Endothelial cell of umbilical vein (primary cell): ENCODE measurements at regions not wholly inside any gene's neighbourhood (a gene's known extent, or its start where the extent isn't known, plus 50 kb on each side); places are given as distances from the start of the nearest gene placed in this dataset.

Source experiments
- BruUV-seq: library from RNA; stranded (reverse); fragments of 400-500 nt; replicated peaks from 2 replicates; lab custom pipeline; 2021; lab: Mats Ljungman, UMichigan
- CTCF ChIA-PET: fragments of 300-600, 350-600 bp; sonication (Branson Sonifier 250); formaldehyde crosslinking; loops from one replicate; lab custom pipeline; 2021; ENCODE audit warnings: antibody characterized with exemption, inconsistent platforms; lab: Charles Lee
- POLR2A ChIA-PET: fragments of 300-600, 350-600 bp; sonication (Branson Sonifier 250); formaldehyde crosslinking; loops from one replicate; lab custom pipeline; 2021; ENCODE audit warnings: antibody characterized with exemption, inconsistent platforms; lab: Charles Lee
- DNase-seq: peaks from one replicate; pipeline ENCODE4 v3.0.0-alpha.2; 2011; ENCODE audit warnings: low read depth, low spot score
- FAIRE-seq: peaks from 2 replicates; lab custom pipeline; 2011; peaks lifted over from hg19 to GRCh38; lab: Jason Lieb, UNC
- H2AFZ ChIP-seq: 2 replicates; pipeline ENCODE4 v1.6.0; 2012; ENCODE audit warnings: low read depth, low read length, control low read depth, inconsistent platforms
- H3K27ac ChIP-seq: 2 replicates; pipeline ENCODE4 v1.5.1; 2011; ENCODE audit warnings: low read depth, mild to moderate bottlenecking, control low read depth, low read length, moderate library complexity; ENCODE audit not compliant: insufficient read depth
- H3K27me3 ChIP-seq, 2 experiments: 2 replicates each; pipeline versions ENCODE4 v1.6.0 to v1.6.1; 2011; ENCODE audit warnings: low read length in 2 of 2, mixed read lengths in 1 of 2; ENCODE audit not compliant: control insufficient read depth in 2 of 2, insufficient read depth in 2 of 2
- H3K36me3 ChIP-seq, 2 experiments: 2 replicates in 1 of 2; 3 replicates in 1 of 2; pipeline ENCODE4 v1.5.1; 2011; ENCODE audit warnings: low read length in 2 of 2, mild to moderate bottlenecking in 1 of 2, moderate library complexity in 1 of 2; ENCODE audit not compliant: control insufficient read depth in 2 of 2, insufficient read depth in 2 of 2; ENCODE audit errors: extremely low read depth in 1 of 2
- H3K4me1 ChIP-seq: 3 replicates; pipeline ENCODE4 v1.5.1; 2011; ENCODE audit warnings: mild to moderate bottlenecking, low read length; ENCODE audit not compliant: control insufficient read depth, insufficient read depth; ENCODE audit errors: extremely low read depth
- H3K4me2 ChIP-seq: 2 replicates; pipeline ENCODE4 v1.6.1; 2011; ENCODE audit warnings: low read length, control low read depth, mixed read lengths; ENCODE audit not compliant: insufficient read depth
- H3K4me3 ChIP-seq, 3 experiments: fragments of 200-600 bp in 1 of 3; sonication (generic), shearing (Covaris generic) in 1 of 3; replicated peaks in 1 of 3; 2 replicates each; pipeline ENCODE4 v1.5.1; 2011 to 2016; ENCODE audit warnings: control low read depth in 3 of 3, low read length in 3 of 3, mild to moderate bottlenecking in 2 of 3, inconsistent platforms in 1 of 3, low read depth in 1 of 3, moderate library complexity in 1 of 3; ENCODE audit not compliant: insufficient read depth in 1 of 3
- H3K79me2 ChIP-seq: 2 replicates; pipeline ENCODE4 v1.6.0; 2012; ENCODE audit warnings: low read length, inconsistent platforms; ENCODE audit not compliant: control insufficient read depth, insufficient read depth
- H3K9ac ChIP-seq: replicated peaks from 2 replicates; pipeline ENCODE3; 2011; ENCODE audit warnings: low read length, control low read depth; ENCODE audit not compliant: insufficient read depth; ENCODE audit errors: extremely low read depth
- H3K9me1 ChIP-seq: replicated peaks from 3 replicates; pipeline ENCODE4 v1.6.0; 2011; ENCODE audit warnings: mild to moderate bottlenecking, low read length; ENCODE audit not compliant: control insufficient read depth, insufficient read depth; ENCODE audit errors: extremely low read depth
- H3K9me3 ChIP-seq: replicated peaks from 2 replicates; pipeline ENCODE4 v1.5.1; 2012; ENCODE audit warnings: low read length, inconsistent platforms; ENCODE audit not compliant: control insufficient read depth, insufficient read depth
- H4K20me1 ChIP-seq: replicated peaks from 2 replicates; pipeline ENCODE3; 2011; ENCODE audit warnings: mild to moderate bottlenecking, low read length; ENCODE audit not compliant: control insufficient read depth, insufficient read depth; ENCODE audit errors: extremely low read depth
- EZH2 ChIP-seq: IDR thresholded peaks from 2 replicates; pipeline ENCODE4 v1.6.1; 2012; ENCODE audit warnings: borderline replicate concordance, low read depth, mild to moderate bottlenecking, moderate library complexity, low read length, inconsistent platforms; ENCODE audit not compliant: severe bottlenecking
- FOS ChIP-seq: IDR thresholded peaks from 2 replicates; pipeline ENCODE4 v1.6.1; 2011; ENCODE audit warnings: mild to moderate bottlenecking, low read length, moderate library complexity, borderline replicate concordance; ENCODE audit not compliant: insufficient read depth
- GATA2 ChIP-seq: IDR thresholded peaks from 2 replicates; pipeline ENCODE4 v1.7.0; 2011; ENCODE audit warnings: low read depth, mild to moderate bottlenecking, moderate library complexity, mixed read lengths, low read length; ENCODE audit not compliant: insufficient read length, insufficient read depth
- JUN ChIP-seq: IDR thresholded peaks from 2 replicates; pipeline ENCODE4 v1.6.1; 2011; ENCODE audit warnings: borderline replicate concordance, low read depth; ENCODE audit not compliant: insufficient read length, insufficient read depth
- MYC ChIP-seq: IDR thresholded peaks from one replicate; pipeline ENCODE4 v1.6.1; 2011; ENCODE audit warnings: mild to moderate bottlenecking, low read depth, low read length
- POLR2A ChIP-seq: IDR thresholded peaks from 2 replicates; pipeline ENCODE4 v1.6.1; 2012; ENCODE audit warnings: low read depth, mild to moderate bottlenecking, control low read depth, low read length
- POLR2AphosphoS5 ChIP-seq: IDR thresholded peaks from 2 replicates; pipeline ENCODE4 v1.6.1; 2012; ENCODE audit warnings: low read depth, mild to moderate bottlenecking, control low read depth, low read length, moderate library complexity; ENCODE audit not compliant: insufficient read depth
- dilution Hi-C: fragments of 300-500 bp; cut with MboI; formaldehyde crosslinking; loops from one replicate; pipeline ENCODE4 v1.15.0; 2019; ENCODE audit warnings: low sequenced_read_pairs; ENCODE audit not compliant: extremely low pct_ligation_motif_present
- intact Hi-C: fragments of 100-400 bp; cut with micrococcal nuclease; formaldehyde crosslinking; loops from one replicate; pipeline ENCODE4 v1.10.0; 2022
- TF ChIP-seq, protein P1 (sequence below): IDR thresholded peaks from 2 replicates; pipeline ENCODE4 v1.6.1; 2011; ENCODE audit not compliant: insufficient read depth, insufficient read length
- TF ChIP-seq, protein P2 (sequence below), 2 donors: IDR thresholded peaks; 1 replicate in 1 of 2; 2 replicates in 1 of 2; pipeline ENCODE4 v1.5.1; 2011; ENCODE audit warnings: low read length in 2 of 2, mild to moderate bottlenecking in 2 of 2, moderate library complexity in 2 of 2, control low read depth in 1 of 2, inconsistent platforms in 1 of 2, low read depth in 1 of 2; ENCODE audit not compliant: insufficient read depth in 1 of 2; ENCODE audit errors: extremely low read depth in 1 of 2

GRCh38 chr14:48113713-48114112, 438.3 kb upstream of the MDGA2 start:
- BruUV-seq, result no TSS peak
- H3K9me1 ChIP-seq, result no peaks in the 10 kb centered on the region
- H3K27ac ChIP-seq, result no peak overlapping the region
- no peak overlapping the region for H3K9ac ChIP-seq
- peaks cover 2% of the 10 kb centered on the region for H3K9me3 ChIP-seq
- TF ChIP-seq EZH2 (no peak), GATA2 (no peak), JUN (no peak), POLR2AphosphoS5 (no peak), FOS (no peak), POLR2A (no peak), MYC (no peak)
- TF ChIP-seq, protein P1, sequence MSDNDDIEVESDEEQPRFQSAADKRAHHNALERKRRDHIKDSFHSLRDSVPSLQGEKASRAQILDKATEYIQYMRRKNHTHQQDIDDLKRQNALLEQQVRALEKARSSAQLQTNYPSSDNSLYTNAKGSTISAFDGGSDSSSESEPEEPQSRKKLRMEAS, result no peak
- TF ChIP-seq, protein P2, sequence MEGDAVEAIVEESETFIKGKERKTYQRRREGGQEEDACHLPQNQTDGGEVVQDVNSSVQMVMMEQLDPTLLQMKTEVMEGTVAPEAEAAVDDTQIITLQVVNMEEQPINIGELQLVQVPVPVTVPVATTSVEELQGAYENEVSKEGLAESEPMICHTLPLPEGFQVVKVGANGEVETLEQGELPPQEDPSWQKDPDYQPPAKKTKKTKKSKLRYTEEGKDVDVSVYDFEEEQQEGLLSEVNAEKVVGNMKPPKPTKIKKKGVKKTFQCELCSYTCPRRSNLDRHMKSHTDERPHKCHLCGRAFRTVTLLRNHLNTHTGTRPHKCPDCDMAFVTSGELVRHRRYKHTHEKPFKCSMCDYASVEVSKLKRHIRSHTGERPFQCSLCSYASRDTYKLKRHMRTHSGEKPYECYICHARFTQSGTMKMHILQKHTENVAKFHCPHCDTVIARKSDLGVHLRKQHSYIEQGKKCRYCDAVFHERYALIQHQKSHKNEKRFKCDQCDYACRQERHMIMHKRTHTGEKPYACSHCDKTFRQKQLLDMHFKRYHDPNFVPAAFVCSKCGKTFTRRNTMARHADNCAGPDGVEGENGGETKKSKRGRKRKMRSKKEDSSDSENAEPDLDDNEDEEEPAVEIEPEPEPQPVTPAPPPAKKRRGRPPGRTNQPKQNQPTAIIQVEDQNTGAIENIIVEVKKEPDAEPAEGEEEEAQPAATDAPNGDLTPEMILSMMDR (IDR thresholded peaks at IDR 0.05; ENCODE audit: extremely low read depth in 1 of 2, insufficient read depth in 1 of 2, low read depth in 1 of 2, low read length in 2 of 2), result no peak
- ChIA-PET CTCF (no interaction called here), POLR2A (no interaction called here)
- no peak overlapping the region for H3K4me3 ChIP-seq
- no peaks in the 10 kb centered on the region for H3K36me3 ChIP-seq
- H2AFZ ChIP-seq, result no peak overlapping the region
- intact Hi-C loops (no loop called here), dilution Hi-C loops (no loop called here)
- H3K4me2 ChIP-seq, result no peak overlapping the region
- FAIRE-seq (no peak), DNase-seq (no peak)
- no peaks in the 10 kb centered on the region for H3K4me1 ChIP-seq
- H3K27me3 ChIP-seq, result no peaks in the 10 kb centered on the region
- H3K79me2 ChIP-seq, result no peaks in the 10 kb centered on the region
- H4K20me1 ChIP-seq, result no peaks in the 10 kb centered on the region
